HG03575 (cell line): ENCODE measurements at regions not wholly inside any gene's neighbourhood (a gene's known extent, or its start where the extent isn't known, plus 50 kb on each side); places are given as distances from the start of the nearest gene placed in this dataset.
"Not testable (repeated sequence)": the region's sequence is repeated elsewhere in the genome, so short reads cannot be mapped to it uniquely, and the experiment has no call there.

Experiments used
- ATAC-seq: cut with Tn5 transposase; IDR thresholded peaks from one replicate; pipeline ENCODE4 v1.9.1; 2021; ENCODE audit not compliant: unreplicated experiment, insufficient number of reproducible peaks, low FRiP score; ENCODE audit errors: extremely low read depth

- ATAC-seq, result no peak
Measured at GRCh38 chr15:38002883-38003477, 68.5 kb downstream of the TMCO5A start.

DNA sequence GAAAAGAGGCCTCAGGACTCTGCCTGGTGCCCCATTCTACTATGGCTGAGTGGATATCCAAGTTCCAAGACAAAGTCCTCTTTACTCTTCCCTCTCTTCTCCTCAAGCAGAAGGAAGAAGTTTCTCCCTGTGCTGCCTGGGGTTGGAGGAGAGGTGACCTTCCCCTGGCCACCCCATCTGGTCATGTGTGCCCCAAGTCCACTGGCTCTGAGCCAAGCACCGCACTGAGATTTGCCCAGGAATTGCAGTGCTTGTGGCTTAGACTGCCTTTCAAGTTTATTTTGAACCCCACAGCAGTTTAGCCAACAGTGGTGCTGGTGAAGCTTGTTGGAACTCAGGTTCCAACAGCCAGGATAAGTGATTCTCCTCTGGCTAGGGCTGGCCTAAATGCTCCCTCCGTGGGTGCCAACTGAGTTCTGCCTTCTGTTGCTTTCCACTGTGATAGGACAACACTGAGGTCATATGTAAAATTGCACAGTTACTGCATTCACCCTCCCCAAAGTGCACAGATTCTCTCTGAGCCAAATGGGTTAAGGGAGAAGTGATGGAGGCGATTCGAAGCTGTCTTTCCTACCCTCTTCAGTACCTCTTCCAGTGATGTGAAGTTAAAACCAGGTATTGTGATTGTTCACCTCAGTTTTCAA, 69.9 kb downstream of the TMCO5A start:
- no peak for ATAC-seq

DNA sequence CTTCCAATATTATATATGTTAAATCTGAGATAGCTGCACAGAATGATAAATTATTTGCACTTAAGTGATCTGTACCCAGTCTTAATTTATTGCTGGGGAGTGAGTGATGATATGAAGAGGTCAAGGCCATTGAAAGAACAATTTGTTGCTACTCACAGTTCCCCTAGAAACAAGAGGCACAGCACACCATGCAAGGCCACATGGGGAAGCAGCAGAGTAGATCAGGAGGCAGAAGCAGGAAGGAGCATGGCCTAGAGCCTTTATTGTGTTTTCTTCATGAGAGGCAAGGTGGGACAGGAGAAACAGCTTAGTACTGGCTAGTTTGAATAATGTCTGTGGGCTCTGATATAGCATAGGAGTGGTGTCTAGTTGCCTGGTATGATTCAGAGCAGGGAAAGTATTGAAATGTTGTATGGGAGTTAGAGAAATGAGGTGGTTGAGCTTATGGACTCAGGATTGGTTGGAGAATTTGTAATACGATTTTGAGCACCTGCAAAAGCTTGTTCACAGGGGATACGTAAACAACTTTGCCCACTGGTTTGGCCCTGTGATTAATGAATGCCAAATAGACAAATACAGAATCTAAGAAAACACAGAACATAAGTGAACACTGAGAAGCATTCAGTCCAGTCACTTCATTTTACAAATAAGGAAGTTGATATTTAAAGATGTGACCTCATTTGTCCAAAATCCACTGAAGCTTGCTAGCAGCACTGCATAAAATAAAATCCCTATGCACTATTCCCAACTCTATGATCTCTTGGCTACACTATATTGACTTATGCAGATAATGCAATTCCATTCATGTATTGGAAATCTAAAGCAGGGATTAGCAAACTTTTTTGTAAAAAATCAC, 71.7 kb downstream of the TMCO5A start:
- ATAC-seq, result no peak

GRCh38 chr15:38010395-38010794, 76.0 kb downstream of the TMCO5A start:
- no peak for ATAC-seq

- no peak for ATAC-seq
Measured at GRCh38 chr15:38012894-38013293, 78.5 kb downstream of the TMCO5A start.

DNA sequence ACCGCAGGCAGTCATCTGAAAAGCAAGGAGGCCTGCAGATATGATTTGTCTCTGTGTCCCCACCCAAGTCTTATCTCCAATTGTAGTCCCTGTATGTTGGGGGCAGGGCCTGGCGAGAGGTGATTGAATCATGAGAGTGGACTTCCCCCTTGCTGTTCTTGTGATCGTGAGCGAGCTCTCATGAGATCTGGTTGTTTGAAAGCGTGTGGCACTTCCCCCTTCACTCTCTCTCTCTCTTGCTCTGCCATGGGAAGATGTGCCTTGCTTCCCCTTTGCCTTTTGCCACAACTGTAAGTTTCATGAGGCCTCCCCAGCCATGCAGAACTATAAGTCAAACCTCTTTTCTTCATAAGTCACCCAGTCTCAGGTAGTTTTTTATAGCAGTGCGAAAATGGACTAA, 83.3 kb downstream of the TMCO5A start:
- no peak for ATAC-seq

DNA sequence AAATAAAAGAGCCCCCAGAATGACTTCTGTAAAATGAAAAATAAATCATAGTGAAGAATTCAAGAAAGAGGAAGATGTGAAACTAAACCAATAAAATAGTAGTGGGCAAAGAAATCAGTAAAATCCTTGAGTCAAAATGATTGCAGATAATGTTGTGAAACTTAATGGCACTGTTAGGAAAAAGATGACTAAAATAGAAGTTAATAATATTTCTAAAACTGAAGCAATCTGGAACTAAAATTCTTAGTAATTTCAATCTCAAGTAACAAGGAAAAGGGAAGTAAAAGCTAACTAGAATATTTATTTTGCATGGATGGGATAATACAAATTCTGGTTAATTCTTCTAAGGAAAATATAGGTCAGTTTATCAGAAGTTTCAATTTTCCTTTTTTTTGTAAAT, 84.6 kb downstream of the TMCO5A start:
- no peak for ATAC-seq

GRCh38 chr15:38021259-38021658, 86.8 kb downstream of the TMCO5A start:
- ATAC-seq, result no peak

DNA sequence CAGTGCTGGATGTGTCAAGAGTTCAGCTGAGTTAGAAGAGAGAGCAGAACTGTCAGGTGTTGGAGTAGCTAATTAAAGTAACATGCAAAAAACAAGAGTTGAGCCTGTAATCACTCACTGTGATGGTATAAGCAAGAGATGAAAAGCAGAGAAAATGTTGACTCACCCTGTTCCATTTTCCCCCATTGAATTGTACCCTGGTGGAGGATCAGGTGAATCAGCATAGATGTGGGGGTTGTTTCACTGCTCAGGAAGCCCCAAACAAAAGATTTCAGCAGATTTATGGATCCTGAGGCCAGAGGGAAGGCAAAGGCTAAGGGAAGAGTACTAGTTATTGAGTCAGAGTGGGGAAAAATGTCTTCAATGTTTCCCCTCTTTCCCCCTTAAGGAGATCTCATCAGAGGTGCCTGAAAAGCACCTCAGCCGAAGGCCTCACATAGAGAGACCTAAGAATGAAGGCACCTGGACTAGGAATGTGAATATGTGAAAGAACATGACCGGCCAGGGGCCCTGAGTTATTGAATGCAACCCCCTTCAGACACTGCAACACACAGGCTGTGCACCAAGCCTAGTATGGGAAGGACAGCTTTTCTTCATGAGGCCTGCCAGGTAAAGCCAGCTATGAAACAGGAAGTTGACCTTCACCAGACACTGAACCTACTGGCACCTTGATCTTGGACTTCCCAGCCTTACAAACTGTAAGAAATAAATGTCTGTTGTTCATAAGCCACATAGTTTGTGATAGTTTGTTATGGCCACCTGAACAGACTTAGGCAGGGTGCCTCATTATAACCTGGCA, 90.1 kb downstream of the TMCO5A start:
- no peak for ATAC-seq

GRCh38 chr15:38025656-38026055, 91.2 kb downstream of the TMCO5A start:
- not testable (repeated sequence) for ATAC-seq

GRCh38 chr15:38028869-38029268, 94.4 kb downstream of the TMCO5A start:
- no peak for ATAC-seq

DNA sequence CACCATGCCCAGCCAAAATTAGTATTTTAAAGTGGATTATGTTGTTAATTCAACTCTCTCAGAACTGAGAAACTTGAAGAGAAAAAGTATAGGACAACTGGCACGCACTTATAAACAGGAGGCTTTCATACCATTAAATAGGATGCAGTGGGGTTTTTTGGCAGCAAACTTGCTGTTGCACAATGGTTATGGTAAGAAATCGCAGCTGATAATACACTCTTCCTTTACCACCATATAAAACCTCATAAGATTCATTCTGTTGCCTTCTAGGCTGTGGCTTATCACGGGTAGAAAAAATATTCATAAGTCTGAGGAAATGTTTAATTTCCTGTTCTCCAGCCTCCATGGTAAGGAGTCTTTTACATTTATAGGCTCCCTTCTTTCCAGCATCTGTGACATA, 95.3 kb downstream of the TMCO5A start:
- ATAC-seq, result no peak

- no peak for ATAC-seq
Measured at GRCh38 chr15:38030609-38031008, 96.2 kb downstream of the TMCO5A start.

DNA sequence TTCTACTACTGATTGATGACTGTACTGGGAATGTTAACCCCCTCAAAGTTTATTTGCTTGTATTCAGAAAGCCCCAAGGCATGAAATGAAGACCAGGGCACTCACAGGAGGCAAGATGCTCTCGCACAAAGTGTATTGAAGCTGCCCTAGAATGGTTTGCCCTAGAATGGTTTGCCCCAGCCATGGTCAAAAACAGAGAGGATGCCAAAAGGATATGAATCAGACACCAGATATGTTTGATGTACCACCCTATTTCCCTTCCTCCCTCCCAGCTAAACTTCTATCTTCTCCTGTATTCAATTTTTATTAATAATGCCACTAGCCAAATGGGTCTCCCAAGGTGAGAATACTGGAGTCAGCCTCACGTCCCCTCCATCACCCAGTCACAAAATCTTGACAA, 101.3 kb downstream of the TMCO5A start:
- no peak for ATAC-seq

GRCh38 chr15:38036790-38037338, 102.4 kb downstream of the TMCO5A start:
- no peak for ATAC-seq

GRCh38 chr15:38038659-38039442, 104.4 kb downstream of the TMCO5A start:
- no peak for ATAC-seq

DNA sequence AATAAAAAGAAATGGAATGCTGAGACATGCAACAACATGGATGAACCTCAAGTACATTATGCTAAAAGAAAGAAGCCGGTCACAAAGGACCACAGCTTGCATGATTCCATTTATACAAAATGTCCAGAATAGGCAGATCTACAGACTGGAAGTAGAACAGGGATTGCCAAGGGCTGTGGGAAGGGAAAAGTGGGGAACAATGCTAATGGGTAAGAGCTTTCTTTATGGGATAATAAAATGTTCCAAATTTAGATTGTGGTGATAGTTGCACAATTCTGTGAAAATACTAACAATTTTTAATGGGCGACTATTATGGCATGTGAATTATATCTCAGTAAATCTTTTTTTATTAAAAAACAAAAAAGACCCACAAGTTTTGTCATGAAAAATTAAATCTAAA, 106.2 kb downstream of the TMCO5A start:
- no peak for ATAC-seq

- no peak for ATAC-seq
Measured at GRCh38 chr15:38041576-38041975, 107.1 kb downstream of the TMCO5A start.
